K562 (cell line): ENCODE measurements at regions not wholly inside any gene's neighbourhood (a gene's known extent, or its start where the extent isn't known, plus 50 kb on each side); places are given as distances from the start of the nearest gene placed in this dataset.

Experiments
- FOXO4 ChIP-seq: fragments of 450-650 bp; formaldehyde crosslinking; IDR thresholded peaks from 2 replicates; pipeline ENCODE4 v1.4.0; 2020; ENCODE audit warnings: mild to moderate bottlenecking, moderate library complexity
- MXI1 ChIP-seq: IDR thresholded peaks from 2 replicates; pipeline ENCODE4 v1.6.1; 2011; ENCODE audit warnings: low read depth, mild to moderate bottlenecking, improper control_type of control experiment, low read length
- PYGO2 ChIP-seq: fragments of 450-650 bp; IDR thresholded peaks from 2 replicates; pipeline ENCODE4 v1.6.1; 2016; ENCODE audit warnings: mild to moderate bottlenecking, missing genetic modification characterization, moderate library complexity, missing compliant biosample characterization
- RAD21 ChIP-seq, 2 experiments: fragments of 250-450 bp in 1 of 2; fragments of 450-650 bp in 1 of 2; sonication (Bioruptor Pico) in 1 of 2; formaldehyde crosslinking in 1 of 2; IDR thresholded peaks in 1 of 2; conservative IDR thresholded peaks in 1 of 2; 2 replicates each; pipeline versions ENCODE4 v1.4.0 to v1.8.0; 2020 to 2022; ENCODE audit warnings: mild to moderate bottlenecking in 2 of 2, moderate library complexity in 1 of 2
- RERE ChIP-seq: sonication (generic); formaldehyde crosslinking; IDR thresholded peaks from 2 replicates; pipeline ENCODE4 v1.8.0; 2023; ENCODE audit warnings: missing genetic modification reagents, mild to moderate bottlenecking, borderline replicate concordance
- ZC3H4 ChIP-seq: sonication (generic); formaldehyde crosslinking; IDR thresholded peaks from 2 replicates; pipeline ENCODE4 v1.9.0; 2021; ENCODE audit warnings: missing genetic modification reagents, borderline replicate concordance
- ZNF561 ChIP-seq: fragments of 450-650 bp; formaldehyde crosslinking; conservative IDR thresholded peaks from 2 replicates; pipeline ENCODE4 v1.4.0; 2020; ENCODE audit warnings: mild to moderate bottlenecking, moderate library complexity
- TF ChIP-seq, protein P1 (sequence below), 3 experiments: IDR thresholded peaks in 2 of 3; conservative IDR thresholded peaks in 1 of 3; 2 replicates each; pipeline ENCODE4 v1.5.1; 2011 to 2012; ENCODE audit warnings: low read length in 3 of 3, mild to moderate bottlenecking in 3 of 3, control low read depth in 2 of 3, improper control_type of control experiment in 1 of 3, inconsistent platforms in 1 of 3, low read depth in 1 of 3, mixed read lengths in 1 of 3, moderate library complexity in 1 of 3; ENCODE audit not compliant: insufficient read depth in 2 of 3

GRCh38 chr18:40676668-40677067 lies 1278.4 kb upstream of the PIK3C3 start:
- TF ChIP-seq RAD21 (CRISPR knock-in tag; conservative IDR thresholded peaks at IDR 0.05 in 1 of 2, IDR thresholded peaks at IDR 0.05 in 1 of 2) (no peak), ZC3H4 (CRISPR knock-in tag) (no peak), FOXO4 (CRISPR knock-in tag) (no peak), ZNF561 (CRISPR knock-in tag) (no peak), PYGO2 (tag) (no peak), MXI1 (no peak), RERE (CRISPR knock-in tag) (no peak)
- TF ChIP-seq, protein P1, sequence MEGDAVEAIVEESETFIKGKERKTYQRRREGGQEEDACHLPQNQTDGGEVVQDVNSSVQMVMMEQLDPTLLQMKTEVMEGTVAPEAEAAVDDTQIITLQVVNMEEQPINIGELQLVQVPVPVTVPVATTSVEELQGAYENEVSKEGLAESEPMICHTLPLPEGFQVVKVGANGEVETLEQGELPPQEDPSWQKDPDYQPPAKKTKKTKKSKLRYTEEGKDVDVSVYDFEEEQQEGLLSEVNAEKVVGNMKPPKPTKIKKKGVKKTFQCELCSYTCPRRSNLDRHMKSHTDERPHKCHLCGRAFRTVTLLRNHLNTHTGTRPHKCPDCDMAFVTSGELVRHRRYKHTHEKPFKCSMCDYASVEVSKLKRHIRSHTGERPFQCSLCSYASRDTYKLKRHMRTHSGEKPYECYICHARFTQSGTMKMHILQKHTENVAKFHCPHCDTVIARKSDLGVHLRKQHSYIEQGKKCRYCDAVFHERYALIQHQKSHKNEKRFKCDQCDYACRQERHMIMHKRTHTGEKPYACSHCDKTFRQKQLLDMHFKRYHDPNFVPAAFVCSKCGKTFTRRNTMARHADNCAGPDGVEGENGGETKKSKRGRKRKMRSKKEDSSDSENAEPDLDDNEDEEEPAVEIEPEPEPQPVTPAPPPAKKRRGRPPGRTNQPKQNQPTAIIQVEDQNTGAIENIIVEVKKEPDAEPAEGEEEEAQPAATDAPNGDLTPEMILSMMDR (IDR thresholded peaks at IDR 0.05 in 2 of 3, conservative IDR thresholded peaks at IDR 0.05 in 1 of 3; ENCODE audit: insufficient read depth in 2 of 3, low read depth in 1 of 3, low read length in 3 of 3), result no peak
